ENCODE measurements at regions not wholly inside any gene's neighbourhood (a gene's known extent, or its start where the extent isn't known, plus 50 kb on each side); places are given as distances from the start of the nearest gene placed in this dataset.

DNA sequence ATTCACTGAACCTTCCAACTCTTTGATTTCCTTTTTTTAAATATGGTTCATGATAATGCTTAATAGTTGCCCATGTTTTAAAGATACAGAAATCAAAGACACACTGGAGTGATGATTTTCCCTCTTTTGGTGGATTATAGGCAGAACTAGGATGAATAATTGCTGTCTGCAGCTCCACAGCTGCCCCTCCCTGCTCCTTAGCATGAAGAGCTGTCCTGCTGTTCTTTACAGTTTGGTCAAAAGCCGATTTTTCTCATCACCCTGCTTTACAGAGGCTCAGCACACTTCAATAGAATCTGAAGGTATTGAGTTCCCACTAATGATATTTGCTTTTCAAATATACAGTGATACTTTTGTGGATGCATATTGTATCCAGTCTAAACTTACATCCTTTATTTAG is 202.6 kb downstream of the AASDHPPT start:
- TF ChIP-seq CTCF (IDR thresholded peaks at IDR 0.05; ENCODE audit: insufficient read depth, low read length) = no peak
- no peak for DNase-seq (ENCODE audit: low read depth)
- no peak overlapping the region for H3K4me3 ChIP-seq (ENCODE audit: low read depth, low read length)

DNA sequence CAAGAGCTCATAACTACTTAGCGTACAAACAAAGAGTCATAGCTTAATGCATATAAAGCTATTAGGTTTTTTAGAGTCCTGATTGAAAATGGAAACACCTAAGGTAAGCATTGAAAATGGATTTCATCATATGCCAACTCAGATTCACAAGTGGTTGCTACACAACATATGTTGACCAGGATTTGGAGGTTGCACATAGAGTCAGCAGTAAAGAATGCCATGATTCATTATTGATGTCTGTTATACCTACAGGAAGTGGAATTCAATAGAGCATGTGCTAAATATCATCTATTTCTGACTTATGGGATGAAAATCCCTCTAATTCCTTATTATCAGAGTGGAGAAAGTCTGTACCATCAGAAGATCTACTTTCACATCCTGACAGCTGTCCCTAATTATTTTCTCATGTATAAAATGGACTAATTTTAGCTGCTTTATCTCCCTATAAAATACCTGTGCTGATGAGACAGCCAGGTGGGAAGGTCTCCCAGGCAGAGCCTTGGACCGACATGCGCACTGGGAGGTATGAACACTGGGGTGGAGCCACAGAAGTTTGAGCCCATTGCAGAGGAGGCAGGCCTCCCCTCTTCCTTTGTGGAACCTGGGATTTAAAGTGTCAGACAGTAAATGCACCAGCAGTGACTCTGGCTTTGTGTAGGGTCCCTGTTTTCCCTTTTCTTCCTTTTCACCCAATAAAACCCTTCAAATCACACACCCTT is 204.2 kb downstream of the AASDHPPT start:
- no peak for TF ChIP-seq CTCF (IDR thresholded peaks at IDR 0.05; ENCODE audit: insufficient read depth, low read length)
- H3K4me3 ChIP-seq (ENCODE audit: low read depth, low read length) = no peak overlapping the region
- DNase-seq (ENCODE audit: low read depth) = peak; percentile 78

DNA sequence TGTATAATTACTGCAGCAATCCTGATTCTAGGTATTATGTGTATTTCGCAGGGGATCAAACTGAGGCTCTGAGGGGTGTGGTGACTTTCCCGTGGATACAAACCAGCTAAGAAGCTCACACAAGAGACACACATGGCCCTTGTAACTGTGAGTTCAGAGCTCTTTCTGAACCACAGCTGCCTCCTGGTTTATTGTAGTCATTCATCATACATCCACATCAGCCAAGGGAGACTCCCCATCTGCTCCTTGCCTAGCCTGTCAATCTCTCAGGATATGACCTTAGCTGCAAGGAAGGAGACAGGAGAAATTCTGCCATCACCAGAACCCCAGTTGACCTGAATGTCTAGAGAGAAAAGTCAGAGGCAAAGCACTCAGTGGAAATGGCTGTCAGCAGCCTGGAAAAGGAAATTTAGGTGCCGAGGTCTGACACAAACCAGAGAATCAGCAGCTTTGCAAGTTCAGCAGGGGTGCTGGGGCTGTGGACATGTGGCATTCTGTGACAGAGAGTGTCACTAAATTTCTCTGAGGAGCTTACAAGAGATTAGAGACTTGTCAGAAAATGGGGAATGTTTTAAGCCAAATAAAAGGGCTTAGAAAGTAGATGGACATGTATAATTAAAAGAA is 209.5 kb downstream of the AASDHPPT start:
- DNase-seq (ENCODE audit: low read depth) = no peak
- TF ChIP-seq CTCF (IDR thresholded peaks at IDR 0.05; ENCODE audit: insufficient read depth, low read length) = no peak

DNA sequence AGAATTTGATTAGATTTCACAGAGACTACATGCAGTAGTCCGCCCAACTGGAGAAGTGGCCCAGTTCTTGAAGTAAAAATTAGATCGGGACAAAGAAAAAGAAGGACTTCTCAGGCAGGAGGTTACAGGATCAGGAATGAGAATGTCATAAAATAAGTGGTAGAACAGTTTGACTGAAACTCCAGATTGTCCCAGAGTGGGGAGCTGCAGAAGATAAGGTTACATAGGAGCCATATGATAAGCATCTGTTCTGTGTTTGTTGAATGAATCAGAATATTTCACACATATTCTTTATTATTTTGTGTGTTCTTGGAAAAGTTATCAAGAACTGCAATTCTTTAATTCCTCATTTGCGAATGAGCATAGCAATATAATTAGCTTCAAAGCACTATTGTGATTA is 210.6 kb downstream of the AASDHPPT start:
- no peak for TF ChIP-seq CTCF (IDR thresholded peaks at IDR 0.05; ENCODE audit: insufficient read depth, low read length)
- H3K4me3 ChIP-seq (ENCODE audit: low read depth, low read length) = no peak overlapping the region
- DNase-seq (ENCODE audit: low read depth) = no peak

More for the DNA sequence above, 209.5 kb downstream of the AASDHPPT start:
- no peak overlapping the region for H3K4me3 ChIP-seq (ENCODE audit: low read depth, low read length)

DNA sequence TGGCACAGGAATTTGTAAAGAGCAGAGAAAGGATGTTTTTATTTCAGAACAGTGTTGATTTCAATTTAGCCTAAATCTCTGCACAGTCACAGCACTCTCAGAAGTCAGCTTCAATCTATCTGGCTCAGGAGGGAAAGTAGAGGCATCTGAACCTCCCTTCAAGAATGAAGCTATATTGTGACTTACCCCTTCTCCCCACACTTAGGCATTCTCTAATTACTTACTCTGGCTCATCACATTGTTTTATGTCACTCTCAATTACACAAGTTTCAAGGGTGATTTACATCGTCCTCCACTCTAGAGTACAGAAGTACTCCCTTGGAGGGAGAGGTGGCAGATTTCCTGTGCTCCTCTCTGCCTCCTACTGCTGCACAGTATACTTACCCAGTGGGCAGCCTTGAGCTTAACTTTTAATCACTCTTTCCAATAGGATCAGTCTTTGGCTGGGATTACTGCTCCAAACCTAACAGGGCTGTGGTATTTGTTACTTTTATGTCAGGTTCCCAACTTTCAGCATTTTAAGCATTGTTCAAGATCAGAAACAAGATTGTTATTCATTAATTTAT is 211.4 kb downstream of the AASDHPPT start:
- no peak for TF ChIP-seq CTCF (IDR thresholded peaks at IDR 0.05; ENCODE audit: insufficient read depth, low read length)
- DNase-seq (ENCODE audit: low read depth) = no peak
- no peak overlapping the region for H3K4me3 ChIP-seq (ENCODE audit: low read depth, low read length)

GRCh38 chr11:106292526-106292925 is 215.1 kb downstream of the AASDHPPT start:
- DNase-seq (ENCODE audit: low read depth) = no peak
- no peak overlapping the region for H3K4me3 ChIP-seq (ENCODE audit: low read depth, low read length)
- no peak for TF ChIP-seq CTCF (IDR thresholded peaks at IDR 0.05; ENCODE audit: insufficient read depth, low read length)
